ENCODE measurements at regions not wholly inside any gene's neighbourhood (a gene's known extent, or its start where the extent isn't known, plus 50 kb on each side); places are given as distances from the start of the nearest gene placed in this dataset.

- no peak for DNase-seq
Observed at GRCh38 chr3:76550522-76551201, 489.2 kb upstream of the ROBO2 start.

GRCh38 chr3:76551739-76552138, 488.2 kb upstream of the ROBO2 start:
- DNase-seq: no peak

GRCh38 chr3:76552653-76553052, 487.2 kb upstream of the ROBO2 start:
- DNase-seq: no peak

- DNase-seq: no peak
Observed at GRCh38 chr3:76554707-76555106, 485.2 kb upstream of the ROBO2 start.

GRCh38 chr3:76561494-76562236, 478.2 kb upstream of the ROBO2 start:
- DNase-seq: no peak

GRCh38 chr3:76565496-76566210, 474.2 kb upstream of the ROBO2 start:
- no peak for DNase-seq

GRCh38 chr3:76566211-76566534, 473.7 kb upstream of the ROBO2 start:
- DNase-seq: no peak

GRCh38 chr3:76566904-76567303, 473.0 kb upstream of the ROBO2 start:
- no peak for DNase-seq

- peak; percentile 51 for DNase-seq
Observed at GRCh38 chr3:76570436-76571057, 469.4 kb upstream of the ROBO2 start.

- DNase-seq: no peak
Observed at GRCh38 chr3:76576201-76576600, 463.7 kb upstream of the ROBO2 start.

GRCh38 chr3:76582098-76582497, 457.8 kb upstream of the ROBO2 start:
- no peak for DNase-seq

GRCh38 chr3:76582632-76583378, 457.1 kb upstream of the ROBO2 start:
- DNase-seq: no peak

- DNase-seq: peak; percentile 51
Observed at GRCh38 chr3:76585794-76586392, 454.0 kb upstream of the ROBO2 start.

- no peak for DNase-seq
Observed at GRCh38 chr3:76586471-76586870, 453.4 kb upstream of the ROBO2 start.

- no peak for DNase-seq
Observed at GRCh38 chr3:76610150-76610549, 429.7 kb upstream of the ROBO2 start.

- no peak for DNase-seq
Observed at GRCh38 chr3:76615719-76616118, 424.2 kb upstream of the ROBO2 start.

GRCh38 chr3:76624164-76624563, 415.7 kb upstream of the ROBO2 start:
- DNase-seq: no peak

- DNase-seq: no peak
Observed at GRCh38 chr3:76627236-76627635, 412.7 kb upstream of the ROBO2 start.

GRCh38 chr3:76631251-76631650, 408.6 kb upstream of the ROBO2 start:
- no peak for DNase-seq

- no peak for DNase-seq
Observed at GRCh38 chr3:76638006-76638405, 401.9 kb upstream of the ROBO2 start.

GRCh38 chr3:76643623-76644304, 396.1 kb upstream of the ROBO2 start:
- DNase-seq: no peak

- no peak for DNase-seq
Observed at GRCh38 chr3:76644305-76644675, 395.6 kb upstream of the ROBO2 start.

Data from hematopoietic multipotent progenitor cell treated with erythropoietin and hydrocortisone succinate and interleukin-3 and kit ligand, for 6 days (in vitro differentiated cells).